ENCODE measurements at regions not wholly inside any gene's neighbourhood (a gene's known extent, or its start where the extent isn't known, plus 50 kb on each side); places are given as distances from the start of the nearest gene placed in this dataset.
A peak's percentile ranks its signal among the peaks of the same experiment; 100 is the strongest.

GRCh38 chr5:57780306-57780960 lies 297.8 kb upstream of the ACTBL2 start:
- no peak overlapping the region for H3K4me3 ChIP-seq (ENCODE audit: low read length)
- DNase-seq (ENCODE audit: low read depth), result no peak
- TF ChIP-seq, protein P1, sequence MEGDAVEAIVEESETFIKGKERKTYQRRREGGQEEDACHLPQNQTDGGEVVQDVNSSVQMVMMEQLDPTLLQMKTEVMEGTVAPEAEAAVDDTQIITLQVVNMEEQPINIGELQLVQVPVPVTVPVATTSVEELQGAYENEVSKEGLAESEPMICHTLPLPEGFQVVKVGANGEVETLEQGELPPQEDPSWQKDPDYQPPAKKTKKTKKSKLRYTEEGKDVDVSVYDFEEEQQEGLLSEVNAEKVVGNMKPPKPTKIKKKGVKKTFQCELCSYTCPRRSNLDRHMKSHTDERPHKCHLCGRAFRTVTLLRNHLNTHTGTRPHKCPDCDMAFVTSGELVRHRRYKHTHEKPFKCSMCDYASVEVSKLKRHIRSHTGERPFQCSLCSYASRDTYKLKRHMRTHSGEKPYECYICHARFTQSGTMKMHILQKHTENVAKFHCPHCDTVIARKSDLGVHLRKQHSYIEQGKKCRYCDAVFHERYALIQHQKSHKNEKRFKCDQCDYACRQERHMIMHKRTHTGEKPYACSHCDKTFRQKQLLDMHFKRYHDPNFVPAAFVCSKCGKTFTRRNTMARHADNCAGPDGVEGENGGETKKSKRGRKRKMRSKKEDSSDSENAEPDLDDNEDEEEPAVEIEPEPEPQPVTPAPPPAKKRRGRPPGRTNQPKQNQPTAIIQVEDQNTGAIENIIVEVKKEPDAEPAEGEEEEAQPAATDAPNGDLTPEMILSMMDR (conservative IDR thresholded peaks at IDR 0.05; ENCODE audit: low read depth, low read length), result no peak

- DNase-seq (ENCODE audit: low read depth), result peak; percentile 46
- H3K4me3 ChIP-seq (ENCODE audit: low read length), result no peak overlapping the region
- TF ChIP-seq, protein P1 (conservative IDR thresholded peaks at IDR 0.05; ENCODE audit: low read depth, low read length), result peak; percentile 62
These were observed 297.0 kb upstream of the ACTBL2 start for GRCh38 chr5:57779383-57780223.

DNA sequence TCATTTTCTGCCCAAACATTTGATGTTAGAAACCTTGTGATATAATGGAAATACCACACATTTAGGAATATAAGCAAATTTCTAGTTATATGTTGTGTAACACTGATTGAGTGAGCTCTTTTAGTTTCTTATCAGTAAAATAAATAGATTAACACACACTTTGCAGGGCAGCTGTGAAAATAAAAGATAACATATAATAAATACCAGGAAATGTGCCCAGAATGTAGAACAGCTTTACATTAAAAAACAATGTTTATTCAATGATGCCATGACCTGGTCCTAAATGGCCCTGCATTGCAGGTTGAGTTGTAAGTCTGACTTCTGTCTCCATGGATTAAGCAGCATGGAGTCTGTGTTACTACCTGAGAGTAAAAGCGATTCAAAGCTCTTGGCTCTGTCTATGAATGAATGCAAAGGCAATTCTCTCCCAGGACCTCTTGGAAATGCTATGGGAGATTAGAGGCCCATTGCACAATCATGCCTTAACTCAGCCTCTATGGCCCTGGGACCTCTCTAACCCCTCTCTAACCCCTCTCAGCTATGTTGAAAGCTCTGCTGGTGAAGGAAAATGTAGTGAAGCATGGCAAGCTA lies 296.0 kb upstream of the ACTBL2 start:
- no peak overlapping the region for H3K4me3 ChIP-seq (ENCODE audit: low read length)
- TF ChIP-seq, protein P1 (conservative IDR thresholded peaks at IDR 0.05; ENCODE audit: low read depth, low read length), result no peak
- DNase-seq (ENCODE audit: low read depth), result peak; percentile 90

DNA sequence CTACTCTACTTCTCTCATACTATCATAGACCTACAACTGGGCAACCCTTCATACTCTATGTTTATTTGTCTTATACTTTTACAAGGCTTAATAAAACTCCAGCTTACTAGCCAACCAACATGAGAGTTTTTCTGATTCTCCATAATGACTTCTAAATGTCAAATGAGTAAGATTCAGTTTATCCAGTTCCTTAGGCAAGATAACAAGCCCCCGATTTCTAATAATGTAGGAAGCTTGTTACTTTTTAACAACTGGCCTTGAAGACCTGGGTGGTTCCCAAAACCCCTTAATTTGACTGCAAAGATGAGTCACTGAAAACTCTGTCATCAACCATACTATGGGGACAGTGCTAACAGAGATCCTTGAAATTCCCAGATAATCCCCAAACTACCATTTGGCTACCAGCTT lies 294.6 kb upstream of the ACTBL2 start:
- no peak for DNase-seq (ENCODE audit: low read depth)
- TF ChIP-seq, protein P1 (conservative IDR thresholded peaks at IDR 0.05; ENCODE audit: low read depth, low read length), result no peak
- no peak overlapping the region for H3K4me3 ChIP-seq (ENCODE audit: low read length)

- no peak for DNase-seq (ENCODE audit: low read depth)
- no peak overlapping the region for H3K4me3 ChIP-seq (ENCODE audit: low read length)
- TF ChIP-seq, protein P1 (conservative IDR thresholded peaks at IDR 0.05; ENCODE audit: low read depth, low read length), result no peak
These were observed 293.4 kb upstream of the ACTBL2 start for GRCh38 chr5:57776035-57776434.

GRCh38 chr5:57774439-57774838 lies 291.8 kb upstream of the ACTBL2 start:
- no peak for DNase-seq (ENCODE audit: low read depth)
- H3K4me3 ChIP-seq (ENCODE audit: low read length), result no peak overlapping the region
- TF ChIP-seq, protein P1 (conservative IDR thresholded peaks at IDR 0.05; ENCODE audit: low read depth, low read length), result no peak

Measured in retinal pigment epithelial cell (primary cell).